ELF-1 (cell line): ENCODE measurements at regions not wholly inside any gene's neighbourhood (a gene's known extent, or its start where the extent isn't known, plus 50 kb on each side); places are given as distances from the start of the nearest gene placed in this dataset.

Experiments
- DNase-seq: peaks from one replicate; pipeline ENCODE4 v3.0.0-alpha.2; 2016; ENCODE audit warnings: low read depth, low spot score

DNA sequence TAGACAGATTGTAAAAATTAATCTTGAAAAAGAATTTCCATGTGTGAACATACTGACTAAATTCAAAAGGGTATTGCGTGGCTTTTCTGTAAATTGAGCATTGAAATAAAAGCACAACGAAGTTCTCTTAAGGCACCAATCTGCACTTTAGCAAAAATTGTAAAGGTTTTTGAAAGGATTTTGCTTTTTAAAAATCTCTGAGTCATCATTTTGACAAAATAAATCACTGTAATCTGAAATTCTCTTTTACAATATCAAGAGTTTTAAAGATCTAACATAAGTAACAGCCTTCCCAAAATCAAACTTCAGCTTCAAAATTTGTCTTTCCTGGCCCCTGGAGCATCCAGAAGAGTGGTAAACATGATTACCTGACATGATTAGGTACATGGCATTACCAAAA, 830.9 kb upstream of the AGA start:
- no peak for DNase-seq

DNA sequence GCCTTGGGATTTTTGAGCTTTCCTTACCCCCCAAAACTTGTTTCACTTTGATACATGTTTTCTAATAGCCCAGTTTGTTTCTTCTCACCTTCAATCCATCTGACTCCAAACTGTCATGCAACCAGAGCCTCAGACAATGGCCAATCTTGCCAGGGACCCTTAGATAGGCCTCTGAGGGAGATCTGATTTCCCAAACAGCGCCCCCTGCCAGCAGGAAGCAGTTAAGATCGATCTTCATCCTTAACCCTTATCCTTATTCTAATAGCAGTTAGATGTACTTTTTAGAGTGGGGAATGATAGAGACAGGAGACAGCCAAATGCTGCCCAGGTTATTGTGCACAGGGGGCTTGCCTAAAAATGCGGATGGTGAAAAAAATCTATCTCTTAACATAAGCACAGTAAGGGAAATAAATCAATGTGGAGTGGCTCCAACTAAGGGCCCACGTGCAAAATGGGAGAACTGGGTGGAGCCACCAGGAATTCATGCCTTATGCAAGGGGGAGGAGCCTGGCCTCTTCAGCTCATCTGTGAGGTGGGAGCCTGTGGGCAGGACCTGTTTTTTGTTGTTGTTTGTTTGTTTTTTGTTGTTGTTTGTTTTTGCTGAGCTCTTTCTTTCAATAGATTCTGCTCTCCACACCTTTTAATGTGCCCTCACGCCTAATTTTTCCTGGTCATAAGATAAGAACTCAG, 833.6 kb upstream of the AGA start:
- peak; percentile 11 for DNase-seq

DNA sequence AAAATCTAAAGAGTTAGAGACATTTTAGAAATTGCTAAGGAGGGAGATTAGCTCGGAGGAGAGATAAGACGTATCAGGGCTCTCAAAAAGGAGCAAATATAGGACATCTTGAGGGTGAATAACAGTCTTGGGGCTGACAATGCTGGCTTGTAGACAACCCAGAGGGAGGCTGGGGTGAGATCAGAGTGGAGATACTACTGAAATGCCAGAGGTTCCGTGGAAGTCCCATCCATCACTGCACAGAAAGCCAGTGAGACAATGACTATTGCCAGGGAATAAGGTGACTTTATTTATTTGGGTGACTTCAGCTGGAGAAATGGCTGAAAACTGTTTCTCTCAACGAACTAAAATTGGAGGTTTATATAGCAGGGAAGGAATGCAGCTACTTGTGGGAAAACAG, 838.1 kb upstream of the AGA start:
- DNase-seq: peak; percentile 7

DNA sequence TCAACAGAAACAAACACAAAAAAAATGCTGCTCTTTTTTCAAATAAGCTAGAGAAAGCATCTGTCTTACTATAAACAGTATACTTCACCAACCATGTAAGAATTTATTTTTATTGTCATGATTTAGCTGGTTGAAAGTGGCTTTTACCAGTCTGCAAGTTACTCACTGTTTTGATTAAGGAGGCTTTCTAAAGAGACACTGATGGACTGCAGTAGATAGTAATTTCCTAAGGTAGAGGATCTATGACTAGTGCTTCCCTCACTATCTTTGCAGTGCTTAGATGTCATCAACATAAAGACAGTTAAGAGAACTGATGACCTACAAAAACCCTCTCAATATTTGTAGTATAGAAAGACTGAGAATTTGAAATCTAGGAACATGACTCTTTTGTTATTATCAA, 846.2 kb upstream of the AGA start:
- DNase-seq: no peak

- DNase-seq: no peak
Observed at GRCh38 chr4:178293601-178294000, 851.4 kb upstream of the AGA start.

DNA sequence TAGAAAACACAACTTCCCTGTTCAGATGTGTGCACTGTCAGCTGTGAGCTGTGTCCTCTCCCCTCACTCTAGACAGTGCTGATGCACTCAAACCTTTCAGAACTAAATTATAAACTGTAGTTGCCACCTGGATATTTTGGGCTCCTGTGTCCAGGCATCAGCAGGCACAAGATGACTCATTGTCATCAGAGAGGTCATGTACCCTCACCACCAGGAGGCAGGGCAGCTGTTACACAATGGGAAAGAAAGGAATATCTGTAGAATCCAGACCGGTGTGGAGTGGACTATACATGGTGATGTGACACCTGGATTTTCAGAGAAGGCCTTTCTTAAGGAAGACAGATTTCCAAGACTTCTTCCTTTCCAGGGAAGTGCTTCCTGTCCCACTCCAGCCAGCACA, 854.4 kb upstream of the AGA start:
- no peak for DNase-seq

DNA sequence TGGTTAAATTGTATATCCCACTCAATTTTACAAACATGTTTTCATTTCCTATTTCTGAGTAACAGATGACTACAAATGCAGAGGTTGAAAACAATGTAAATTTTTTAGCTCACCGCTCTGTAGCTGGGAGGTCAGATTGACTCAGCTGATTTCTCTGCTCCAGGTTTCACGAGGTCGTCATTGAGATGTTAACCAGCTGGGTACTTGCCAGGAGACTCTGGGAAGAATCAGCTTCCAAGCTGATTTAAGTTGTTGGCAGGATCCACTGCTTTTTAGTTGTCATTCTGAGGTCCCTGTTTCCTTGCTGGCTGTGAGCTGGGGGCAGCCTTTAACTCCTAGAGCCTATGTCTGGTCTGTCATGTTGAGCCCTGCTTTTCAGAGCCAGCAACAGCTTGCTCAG, 864.3 kb upstream of the AGA start:
- DNase-seq: no peak

DNA sequence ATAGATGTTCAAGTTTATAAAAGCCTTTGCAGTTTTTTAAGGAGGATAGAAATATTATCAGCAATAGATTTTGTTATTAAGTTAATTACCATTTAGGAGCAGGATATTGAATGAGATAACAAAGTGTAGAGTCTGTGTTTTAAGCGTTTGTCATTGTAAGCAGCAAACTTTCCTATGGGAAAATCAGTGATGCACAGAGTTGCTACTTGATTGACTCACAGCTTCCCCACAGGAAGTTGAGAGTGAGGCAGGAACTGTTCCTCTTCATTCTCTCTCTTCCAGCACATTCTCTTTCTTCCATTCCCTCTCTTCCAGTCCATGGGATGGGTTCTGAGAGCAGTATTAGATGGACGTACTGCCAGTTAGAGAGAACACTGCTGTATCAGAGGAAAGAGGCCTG, 867.7 kb upstream of the AGA start:
- no peak for DNase-seq

DNA sequence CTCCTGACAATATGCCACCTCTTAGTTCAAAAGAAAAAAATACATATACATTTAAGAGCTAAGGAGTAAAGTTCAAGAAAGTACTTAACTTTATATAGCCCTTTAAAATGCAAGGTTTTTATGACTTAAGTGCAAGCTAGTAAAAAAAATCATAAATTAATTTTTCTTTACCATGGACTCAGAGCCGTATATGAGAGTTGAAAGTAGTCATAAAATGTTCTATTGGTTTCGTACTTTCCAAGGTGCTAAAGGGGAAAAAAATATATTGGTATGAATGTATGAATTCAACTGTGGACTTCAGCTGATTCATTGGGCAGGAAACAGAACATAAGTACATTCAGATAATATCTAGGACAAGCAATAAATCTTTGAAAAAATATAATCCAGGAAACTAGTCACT, 869.8 kb upstream of the AGA start:
- DNase-seq: no peak

DNA sequence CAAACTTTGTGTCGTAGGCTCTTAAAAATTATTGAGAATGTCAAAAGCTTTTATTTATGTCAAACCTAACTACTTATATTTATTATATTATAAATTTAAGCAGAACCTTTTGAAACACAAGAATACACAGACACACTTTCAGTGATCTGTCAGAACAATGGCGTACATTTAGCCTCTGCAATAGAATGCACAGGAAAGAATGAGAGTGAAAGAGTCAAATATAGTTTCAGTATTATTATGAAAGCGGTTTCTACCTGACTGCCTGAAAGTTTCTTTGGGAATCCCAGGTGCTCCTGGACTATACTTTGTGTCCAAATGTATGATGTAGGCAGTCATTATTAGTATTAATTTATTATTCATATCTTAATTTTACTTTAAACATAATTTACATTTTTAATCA, 872.0 kb upstream of the AGA start:
- no peak for DNase-seq

GRCh38 chr4:178316211-178316610, 874.0 kb upstream of the AGA start:
- no peak for DNase-seq

- DNase-seq: no peak
Observed at GRCh38 chr4:178320003-178320402, 877.8 kb upstream of the AGA start.

DNA sequence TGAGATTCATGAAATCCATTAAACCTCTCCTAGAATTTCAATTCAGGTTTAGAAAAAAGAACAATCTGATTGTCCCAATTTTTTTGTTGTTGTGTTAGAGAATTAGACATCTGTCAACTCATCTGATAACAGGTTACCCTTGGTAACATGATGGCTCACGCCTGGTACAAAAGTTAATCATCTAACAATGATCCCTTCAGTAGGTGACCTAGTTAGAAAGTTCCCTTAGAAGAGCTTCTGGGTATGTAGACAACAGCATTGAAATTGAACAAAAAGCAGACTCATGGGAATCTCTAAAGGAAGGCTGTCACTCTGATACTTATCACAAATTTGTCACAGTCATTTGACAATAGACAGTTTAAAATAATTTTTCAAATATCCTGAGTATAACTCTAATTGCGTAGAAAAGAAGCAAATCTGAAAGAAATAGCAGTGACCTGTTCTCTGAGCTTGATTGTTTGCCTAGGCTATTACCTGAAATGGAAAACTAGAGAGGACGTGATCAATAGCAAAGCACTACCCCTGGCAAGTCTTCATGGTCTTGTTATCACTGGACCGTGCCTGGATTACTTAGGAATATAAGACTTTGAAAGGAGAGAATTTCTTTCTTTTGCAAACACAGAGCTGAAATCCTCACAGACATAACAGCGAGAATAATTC, 880.4 kb upstream of the AGA start:
- no peak for DNase-seq

- DNase-seq: no peak
Observed at GRCh38 chr4:178329226-178329872, 887.1 kb upstream of the AGA start.

GRCh38 chr4:178333355-178333754, 891.1 kb upstream of the AGA start:
- DNase-seq: no peak

DNA sequence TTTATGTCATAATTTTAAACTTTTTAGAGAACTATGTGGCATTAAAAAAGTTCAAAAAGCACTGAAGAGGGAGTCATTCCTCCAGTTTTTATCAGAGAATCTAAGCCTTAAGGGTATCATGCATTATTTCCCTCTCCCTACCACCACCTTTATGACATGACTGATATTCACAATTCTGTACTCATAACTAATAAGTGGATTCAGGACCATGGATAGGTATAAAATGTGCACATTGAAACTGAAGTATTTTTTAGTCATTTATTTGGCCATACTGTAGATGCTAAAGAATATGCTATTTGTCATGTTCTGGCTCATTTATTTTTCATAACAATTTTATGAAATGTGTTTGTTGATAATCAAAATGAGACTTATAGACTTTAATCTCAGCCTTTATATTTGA, 897.5 kb upstream of the AGA start:
- no peak for DNase-seq

DNA sequence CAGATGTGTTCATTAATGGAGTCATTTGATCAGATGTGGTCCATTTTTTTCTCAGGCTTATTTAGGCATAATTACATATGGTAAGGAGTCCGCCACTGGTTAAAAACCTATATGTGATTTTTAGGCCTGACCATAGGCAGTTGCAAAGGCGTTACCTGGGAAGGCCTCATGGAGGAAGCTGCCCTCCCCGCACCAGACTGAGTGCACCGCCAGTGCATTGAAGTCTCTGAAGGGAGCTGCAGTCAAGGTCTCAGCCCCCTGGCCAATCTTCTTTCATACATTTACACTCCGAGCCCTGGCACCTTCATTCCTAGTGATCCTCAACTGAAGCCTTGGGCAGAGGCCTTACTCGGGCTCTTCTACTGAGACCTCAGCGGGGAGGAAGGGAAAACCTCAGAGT, 898.2 kb upstream of the AGA start:
- no peak for DNase-seq

GRCh38 chr4:178344096-178344495, 901.9 kb upstream of the AGA start:
- no peak for DNase-seq

GRCh38 chr4:178347111-178347510, 904.9 kb upstream of the AGA start:
- DNase-seq: no peak

DNA sequence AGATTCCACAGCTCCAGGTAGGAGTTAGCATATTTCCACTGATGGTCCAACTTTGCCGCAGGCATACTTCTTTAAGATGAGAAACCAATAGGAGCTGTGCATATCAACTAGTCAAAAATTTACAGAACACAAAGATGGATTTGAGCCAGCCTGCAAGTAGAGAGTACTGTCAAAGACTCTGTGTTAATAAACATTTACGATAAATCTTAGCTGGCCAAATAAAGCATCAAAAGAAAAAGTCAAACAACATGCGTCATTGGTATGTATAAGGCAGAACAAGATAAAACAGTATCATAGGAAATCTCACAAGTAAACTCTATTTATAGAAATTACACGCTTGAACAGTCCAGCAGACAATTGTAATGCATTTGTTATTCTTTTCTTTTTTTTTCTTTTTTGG, 907.4 kb upstream of the AGA start:
- no peak for DNase-seq

- no peak for DNase-seq
Observed at GRCh38 chr4:178351185-178351584, 908.9 kb upstream of the AGA start.

GRCh38 chr4:178356725-178357124, 914.5 kb upstream of the AGA start:
- no peak for DNase-seq

DNA sequence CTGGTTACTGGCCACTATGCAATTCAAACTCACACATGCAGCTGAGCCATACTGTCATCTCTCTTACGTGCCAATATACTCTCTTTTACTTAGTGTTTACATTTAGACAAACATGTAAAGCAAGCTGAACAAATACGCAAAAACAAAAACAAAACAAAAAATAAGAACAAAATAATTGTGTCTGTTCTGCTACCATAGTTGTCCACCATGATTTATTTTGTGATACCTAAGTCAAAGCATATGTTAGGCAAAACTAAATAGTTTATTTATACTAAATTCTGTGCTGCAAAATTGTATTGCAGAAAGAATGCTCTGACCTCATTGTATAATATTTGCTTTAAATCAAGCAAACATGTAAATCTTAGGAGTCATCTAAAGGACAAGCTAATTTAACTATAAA, 943.2 kb upstream of the AGA start:
- DNase-seq: no peak
